Activated B cell treated with CpG ODN at 0.5 μM for 24 hours (primary cell): ENCODE measurements at regions not wholly inside any gene's neighbourhood (a gene's known extent, or its start where the extent isn't known, plus 50 kb on each side); places are given as distances from the start of the nearest gene placed in this dataset.

Experiments
- ATAC-seq: fragments of 200-7000 bp; cut with Tn5 transposase; one replicate; pipeline ENCODE4 v1.10.0; 2021; ENCODE audit warnings: low read depth, mild to moderate bottlenecking, moderate library complexity
- CTCF ChIA-PET: fragments of 350-600 bp; sonication (Branson Sonifier 250); formaldehyde crosslinking; loops from one replicate; lab custom pipeline; 2021; ENCODE audit warnings: antibody characterized with exemption; lab: Charles Lee
- POLR2A ChIA-PET: fragments of 350-600 bp; sonication (Branson Sonifier 250); formaldehyde crosslinking; loops from one replicate; lab custom pipeline; 2021; ENCODE audit warnings: antibody characterized with exemption; lab: Charles Lee
- DNase-seq: peaks from one replicate; pipeline ENCODE4 v3.0.0; 2022
- H3K27ac Mint-ChIP-seq: one replicate; pipeline ENCODE4 v1.8.0; 2020; ENCODE audit warnings: mixed read lengths
- H3K27me3 Mint-ChIP-seq: one replicate; pipeline ENCODE4 v1.8.0; 2021; ENCODE audit warnings: mixed read lengths
- H3K36me3 Mint-ChIP-seq: one replicate; pipeline ENCODE4 v1.8.0; 2021; ENCODE audit warnings: low read depth, mixed read lengths
- H3K4me1 Mint-ChIP-seq: one replicate; pipeline ENCODE4 v1.8.0; 2021; ENCODE audit warnings: mixed read lengths
- H3K4me3 Mint-ChIP-seq: one replicate; pipeline ENCODE4 v1.8.0; 2020; ENCODE audit warnings: mild to moderate bottlenecking, mixed read lengths
- H3K9me3 Mint-ChIP-seq: one replicate; pipeline ENCODE4 v1.8.0; 2020; ENCODE audit warnings: mixed read lengths
- intact Hi-C: fragments of 100-400 bp; cut with micrococcal nuclease; formaldehyde crosslinking; loops from one replicate; pipeline ENCODE4 v1.15.1; 2024
- TF ChIP-seq, protein P1 (sequence below): fragments of 200-600 bp; IDR thresholded peaks from one replicate; pipeline ENCODE4 v1.8.0; 2022; ENCODE audit warnings: antibody characterized with exemption, mild to moderate bottlenecking

GRCh38 chr12:92029902-92030586, 115.6 kb downstream of the BTG1 start:
- intact Hi-C loops = loop anchor here (5.0 kb wide), 1 partner anchor 372 kb away; no protein-coding TSS in a partner anchor
- ChIA-PET POLR2A (interaction anchor here (0.8 to 1.7 kb wide), 6 partner anchors 12 to 416 kb away, joined by 3 to 13 read pairs (median 6); partner anchors contain the start of gene BTG1), CTCF (interaction anchor here (1.1 to 1.3 kb wide), 2 partner anchors 17 to 21 kb away, joined by 3 read pairs; no protein-coding TSS in a partner anchor)
- no peak for DNase-seq
- no peaks in the 10 kb centered on the region for H3K27me3 Mint-ChIP-seq
- H3K4me1 Mint-ChIP-seq = peaks cover 57% of the 10 kb centered on the region
- no peaks in the 10 kb centered on the region for H3K36me3 Mint-ChIP-seq
- no peak overlapping the region for H3K4me3 Mint-ChIP-seq
- peaks cover 2% of the 10 kb centered on the region for H3K9me3 Mint-ChIP-seq
- H3K27ac Mint-ChIP-seq = peak overlapping the region; percentile 69
- TF ChIP-seq, protein P1, sequence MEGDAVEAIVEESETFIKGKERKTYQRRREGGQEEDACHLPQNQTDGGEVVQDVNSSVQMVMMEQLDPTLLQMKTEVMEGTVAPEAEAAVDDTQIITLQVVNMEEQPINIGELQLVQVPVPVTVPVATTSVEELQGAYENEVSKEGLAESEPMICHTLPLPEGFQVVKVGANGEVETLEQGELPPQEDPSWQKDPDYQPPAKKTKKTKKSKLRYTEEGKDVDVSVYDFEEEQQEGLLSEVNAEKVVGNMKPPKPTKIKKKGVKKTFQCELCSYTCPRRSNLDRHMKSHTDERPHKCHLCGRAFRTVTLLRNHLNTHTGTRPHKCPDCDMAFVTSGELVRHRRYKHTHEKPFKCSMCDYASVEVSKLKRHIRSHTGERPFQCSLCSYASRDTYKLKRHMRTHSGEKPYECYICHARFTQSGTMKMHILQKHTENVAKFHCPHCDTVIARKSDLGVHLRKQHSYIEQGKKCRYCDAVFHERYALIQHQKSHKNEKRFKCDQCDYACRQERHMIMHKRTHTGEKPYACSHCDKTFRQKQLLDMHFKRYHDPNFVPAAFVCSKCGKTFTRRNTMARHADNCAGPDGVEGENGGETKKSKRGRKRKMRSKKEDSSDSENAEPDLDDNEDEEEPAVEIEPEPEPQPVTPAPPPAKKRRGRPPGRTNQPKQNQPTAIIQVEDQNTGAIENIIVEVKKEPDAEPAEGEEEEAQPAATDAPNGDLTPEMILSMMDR = no peak
- ATAC-seq = no peak

DNA sequence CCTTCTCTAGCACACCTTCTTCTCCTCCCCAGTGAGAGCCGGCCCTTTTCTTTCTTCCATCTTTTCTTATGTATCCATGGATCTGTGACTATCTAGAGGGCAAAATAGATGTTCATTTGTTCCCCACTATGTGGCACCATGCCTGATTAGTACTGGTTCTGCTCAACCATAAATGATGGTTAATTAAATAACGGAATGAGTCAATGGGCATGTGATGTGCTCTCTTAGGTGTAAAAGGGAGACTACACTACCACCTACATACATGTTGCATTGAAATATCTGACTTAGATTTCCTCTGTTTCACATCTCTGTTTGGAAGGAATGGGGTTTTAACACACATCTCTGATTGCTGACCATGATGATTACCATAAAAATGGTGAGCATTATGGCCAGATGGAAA, 116.5 kb downstream of the BTG1 start:
- ATAC-seq (no peak), DNase-seq (no peak)
- Mint-ChIP-seq H3K4me3 (no peak overlapping the region), H3K4me1 (peaks cover 49% of the 10 kb centered on the region), H3K27ac (peak overlapping the region; percentile 2), H3K36me3 (no peaks in the 10 kb centered on the region), H3K9me3 (peaks cover 2% of the 10 kb centered on the region), H3K27me3 (no peaks in the 10 kb centered on the region)
- ChIA-PET POLR2A (no interaction called here), CTCF (no interaction called here)
- TF ChIP-seq, protein P1 = no peak
- intact Hi-C loops = no loop called here

DNA sequence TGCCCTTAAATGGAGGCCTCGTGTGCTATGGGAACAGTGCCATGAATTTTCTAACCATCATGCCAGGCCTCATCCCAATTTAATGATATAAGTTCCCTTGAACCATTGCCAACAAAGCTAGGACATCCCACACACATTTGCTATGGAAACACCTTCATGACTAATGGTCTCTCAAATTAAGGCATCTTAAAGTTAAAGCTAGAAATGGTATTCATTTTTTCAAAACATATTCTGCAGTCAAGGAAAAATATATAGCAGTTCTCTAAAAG, 117.3 kb downstream of the BTG1 start:
- Mint-ChIP-seq H3K4me1 (peaks cover 43% of the 10 kb centered on the region), H3K27ac (no peak overlapping the region), H3K36me3 (no peaks in the 10 kb centered on the region), H3K4me3 (no peak overlapping the region), H3K27me3 (no peaks in the 10 kb centered on the region), H3K9me3 (peaks cover 2% of the 10 kb centered on the region)
- POLR2A ChIA-PET = interaction anchor here (0.6 kb wide), 1 partner anchor 143 kb away, joined by 3 read pairs; no protein-coding TSS in a partner anchor
- CTCF ChIA-PET = no interaction called here
- ATAC-seq = no peak
- no peak for DNase-seq
- intact Hi-C loops = no loop called here
- TF ChIP-seq, protein P1 = no peak

DNA sequence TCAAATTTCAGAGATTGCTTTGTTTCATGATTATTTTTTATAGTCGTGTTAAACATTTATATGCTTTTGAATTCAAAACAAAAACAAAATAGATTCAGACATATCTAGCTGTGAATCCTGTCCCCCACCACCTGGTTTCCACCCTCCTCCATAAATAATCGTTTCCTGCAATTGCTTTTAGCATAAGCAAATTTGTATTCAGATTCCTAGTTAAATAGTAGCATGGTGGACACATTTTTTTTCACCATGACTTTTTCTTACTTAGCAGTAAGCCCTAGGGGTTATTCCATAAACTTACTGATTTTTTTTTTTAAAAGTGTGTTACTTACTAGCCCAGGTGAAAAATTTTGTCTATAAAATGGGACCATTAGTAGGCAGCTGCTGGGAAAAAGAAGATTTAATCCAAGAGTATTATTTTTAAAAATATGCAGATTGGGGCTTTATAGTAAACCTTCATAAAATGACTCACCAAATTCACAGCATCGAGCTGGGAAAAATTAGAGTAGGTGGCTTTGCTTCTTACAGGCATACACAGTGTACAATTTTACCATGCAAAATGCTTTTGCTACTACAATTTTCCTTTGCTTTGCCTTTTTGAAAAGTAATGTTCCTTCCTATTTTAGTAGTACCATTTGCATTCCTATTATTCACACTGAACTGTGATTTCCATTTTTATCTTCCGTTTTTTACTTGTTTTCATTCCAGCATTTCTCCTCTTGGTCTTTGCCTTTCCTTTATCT, 117.8 kb downstream of the BTG1 start:
- ATAC-seq = no peak
- no peaks in the 10 kb centered on the region for H3K36me3 Mint-ChIP-seq
- ChIA-PET CTCF (no interaction called here), POLR2A (interaction anchor here (0.6 kb wide), 1 partner anchor 142 kb away, joined by 3 read pairs; no protein-coding TSS in a partner anchor)
- peaks cover 39% of the 10 kb centered on the region for H3K4me1 Mint-ChIP-seq
- TF ChIP-seq, protein P1 = no peak
- no peaks in the 10 kb centered on the region for H3K27me3 Mint-ChIP-seq
- peaks cover 1% of the 10 kb centered on the region for H3K9me3 Mint-ChIP-seq
- H3K4me3 Mint-ChIP-seq = no peak overlapping the region
- intact Hi-C loops = no loop called here
- no peak for DNase-seq
- H3K27ac Mint-ChIP-seq = no peak overlapping the region

- DNase-seq = no peak
- Mint-ChIP-seq H3K27ac (no peak overlapping the region), H3K36me3 (no peaks in the 10 kb centered on the region), H3K9me3 (no peaks in the 10 kb centered on the region), H3K27me3 (no peaks in the 10 kb centered on the region), H3K4me1 (peaks cover 34% of the 10 kb centered on the region), H3K4me3 (no peak overlapping the region)
- TF ChIP-seq, protein P1 = no peak
- intact Hi-C loops = no loop called here
- ATAC-seq = no peak
- CTCF ChIA-PET = no interaction called here
- POLR2A ChIA-PET = no interaction called here
These were observed 118.4 kb downstream of the BTG1 start for GRCh38 chr12:92027243-92027642.
